Hematopoietic multipotent progenitor cell treated with erythropoietin and hydrocortisone succinate and interleukin-3 and kit ligand, for 15 days (in vitro differentiated cells): ENCODE measurements at regions not wholly inside any gene's neighbourhood (a gene's known extent, or its start where the extent isn't known, plus 50 kb on each side); places are given as distances from the start of the nearest gene placed in this dataset.
A peak's percentile ranks its signal among the peaks of the same experiment; 100 is the strongest.

Experiments used
- DNase-seq: peaks from one replicate; pipeline ENCODE4 v3.0.0-alpha.2; 2015; ENCODE audit warnings: low spot score

DNA sequence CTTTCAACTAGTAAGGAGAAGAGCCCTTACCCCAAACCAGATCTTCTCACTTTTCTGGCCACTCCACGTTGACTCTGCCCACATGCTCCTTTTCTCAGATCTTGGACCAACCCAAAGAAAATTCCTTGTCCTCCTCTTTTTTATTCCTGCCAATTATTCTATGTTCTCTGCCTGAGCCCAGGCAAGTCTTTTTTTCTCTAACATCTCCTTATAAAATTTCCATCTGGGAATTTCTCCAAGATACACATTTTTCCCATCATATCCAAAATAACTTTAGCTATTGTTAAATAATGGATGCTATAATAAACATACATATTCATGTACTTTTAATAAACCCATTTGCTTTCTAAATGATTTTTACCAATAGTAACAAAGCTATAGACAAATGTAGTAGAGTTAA, 726.0 kb upstream of the ZNF385D start:
- no peak for DNase-seq

DNA sequence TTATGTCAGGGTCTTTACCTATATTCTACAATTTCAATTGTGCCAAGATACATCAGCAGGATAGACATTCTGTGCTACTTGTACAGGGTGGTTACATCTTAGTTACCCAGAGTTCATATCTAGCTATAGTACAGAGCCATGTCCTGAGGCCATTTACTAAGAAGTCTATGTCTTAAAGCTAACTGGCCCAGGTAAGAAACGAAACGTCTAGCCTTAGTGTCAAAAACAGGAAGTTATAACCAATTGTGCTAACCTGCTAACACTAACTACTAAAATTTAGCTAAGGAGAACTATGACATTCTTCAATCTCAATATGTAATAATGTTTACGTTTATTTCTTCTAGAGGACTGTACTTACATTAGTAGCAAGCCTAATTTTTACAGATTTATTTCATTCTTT, 717.2 kb upstream of the UBE2E2 start:
- DNase-seq, result no peak

GRCh38 chr3:22490747-22491146, 712.4 kb upstream of the UBE2E2 start:
- DNase-seq, result no peak

- no peak for DNase-seq
These were observed 711.8 kb upstream of the UBE2E2 start for GRCh38 chr3:22491344-22491743.

DNA sequence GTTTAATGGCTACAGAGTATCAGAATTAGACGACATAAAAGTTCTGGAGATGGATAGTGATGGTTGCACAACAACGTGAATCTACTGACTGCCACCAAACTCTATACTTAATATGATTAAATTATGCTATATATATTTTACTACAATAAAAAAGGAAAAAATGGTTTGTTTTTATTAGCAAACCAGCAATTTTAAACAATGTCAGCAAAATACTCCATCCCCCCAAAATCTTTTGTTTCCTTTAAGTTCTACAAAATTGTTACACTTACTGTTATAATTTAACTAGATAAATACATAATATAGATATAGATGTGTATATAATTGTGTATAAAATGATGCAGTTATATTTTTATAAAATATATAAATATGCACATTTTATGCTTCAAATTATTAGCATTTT, 710.8 kb upstream of the UBE2E2 start:
- no peak for DNase-seq

GRCh38 chr3:22495241-22495640, 707.9 kb upstream of the UBE2E2 start:
- no peak for DNase-seq

- no peak for DNase-seq
These were observed 707.3 kb upstream of the UBE2E2 start for GRCh38 chr3:22495791-22496190.

DNA sequence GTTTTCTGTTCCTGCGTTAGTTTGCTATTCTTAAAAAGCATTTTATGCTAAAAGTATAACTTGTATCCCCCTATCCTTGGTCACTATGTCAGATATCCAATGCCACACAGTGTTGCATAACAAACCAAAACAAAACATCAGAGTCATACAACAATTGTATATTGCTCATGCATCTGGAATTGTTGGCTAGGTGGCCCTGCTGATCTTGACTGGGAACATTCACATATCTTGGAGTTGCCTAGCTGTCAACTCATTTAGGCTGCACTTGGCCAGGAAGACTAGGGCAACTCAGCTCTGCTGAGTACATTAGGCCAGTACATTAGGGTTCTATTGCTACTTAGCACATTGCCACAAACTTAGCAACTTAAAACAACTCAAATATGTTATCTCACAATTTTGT, 706.5 kb upstream of the UBE2E2 start:
- no peak for DNase-seq

GRCh38 chr3:22506871-22507270, 696.3 kb upstream of the UBE2E2 start:
- DNase-seq, result no peak

DNA sequence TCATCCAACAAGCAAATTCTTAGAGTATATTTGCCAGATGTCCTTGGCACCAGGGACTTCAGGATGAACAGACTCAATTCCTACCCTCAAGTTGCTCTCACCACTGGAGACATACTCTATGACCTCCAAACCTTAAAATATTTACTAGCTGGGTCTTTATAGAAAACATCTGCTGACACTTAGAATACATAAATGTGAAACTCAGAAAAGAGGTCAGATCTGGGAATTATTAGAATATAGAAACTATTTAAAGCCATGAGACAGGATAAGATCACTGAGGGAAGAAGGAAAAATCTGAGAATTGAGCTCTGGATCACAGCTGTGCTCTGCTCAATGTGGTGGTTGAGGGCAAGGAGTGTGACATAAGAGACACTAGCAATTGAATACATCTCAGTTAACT, 695.4 kb upstream of the UBE2E2 start:
- no peak for DNase-seq

DNA sequence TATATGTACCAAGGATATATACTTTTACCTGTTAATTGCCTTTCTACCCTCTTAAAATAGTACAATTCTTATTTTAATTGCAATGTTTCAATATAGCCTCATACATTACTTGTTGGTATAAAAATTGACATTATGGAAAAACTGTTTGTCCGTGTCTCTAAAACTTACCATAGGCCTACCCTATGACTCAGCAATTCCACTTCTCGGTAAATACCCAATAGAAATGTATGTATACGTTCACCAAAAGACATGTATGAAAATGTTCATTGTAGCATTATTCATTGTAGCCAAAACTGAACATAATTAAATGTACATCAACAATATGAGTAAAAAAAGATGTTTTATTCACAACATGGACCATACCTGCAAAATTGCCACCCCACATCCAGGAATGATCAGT, 679.2 kb upstream of the UBE2E2 start:
- no peak for DNase-seq

- no peak for DNase-seq
These were observed 676.8 kb upstream of the UBE2E2 start for GRCh38 chr3:22526266-22526837.

DNA sequence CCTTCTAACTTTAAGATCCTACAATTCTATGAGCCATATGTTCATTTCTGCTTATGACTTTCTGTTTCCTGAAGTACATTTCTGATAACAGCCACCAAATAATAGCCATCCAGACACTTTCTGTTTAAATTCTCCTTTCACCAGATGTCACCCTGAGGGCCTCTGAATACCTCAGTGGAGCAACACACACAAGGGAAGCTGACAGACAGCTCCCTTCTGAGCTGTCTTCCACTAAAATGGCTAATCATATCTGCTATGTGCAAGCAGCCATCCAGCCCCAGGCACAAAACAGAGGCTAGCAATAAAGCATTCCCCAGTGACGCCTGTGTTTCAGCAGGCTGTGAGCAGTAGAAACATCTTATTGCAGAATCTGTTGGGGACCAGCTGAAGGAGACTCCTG, 666.6 kb upstream of the UBE2E2 start:
- no peak for DNase-seq

GRCh38 chr3:22537560-22537959, 665.6 kb upstream of the UBE2E2 start:
- DNase-seq, result no peak

DNA sequence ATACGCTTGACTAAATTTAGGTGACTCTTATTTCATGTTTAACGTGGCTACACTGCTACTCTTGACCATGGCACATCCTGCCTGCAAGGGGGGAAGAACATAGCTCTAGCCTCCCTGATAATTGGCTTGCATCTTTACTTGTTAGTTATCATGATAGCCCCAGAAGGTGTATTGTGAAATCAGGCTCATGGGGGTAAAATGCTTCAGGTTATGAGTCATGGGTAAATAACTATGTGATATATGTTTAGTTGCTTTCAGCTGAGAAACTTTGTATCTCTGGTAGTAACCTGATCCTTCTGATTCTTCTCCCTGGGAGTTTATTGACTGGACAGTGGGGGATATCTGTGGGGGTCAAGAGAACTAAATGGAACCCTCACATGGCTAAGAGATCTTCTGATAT, 660.8 kb upstream of the UBE2E2 start:
- no peak for DNase-seq

- DNase-seq, result peak; percentile 14
These were observed 647.2 kb upstream of the UBE2E2 start for GRCh38 chr3:22555753-22556435.

- no peak for DNase-seq
These were observed 637.7 kb upstream of the UBE2E2 start for GRCh38 chr3:22565393-22565792.

- no peak for DNase-seq
These were observed 634.8 kb upstream of the UBE2E2 start for GRCh38 chr3:22568285-22568684.

DNA sequence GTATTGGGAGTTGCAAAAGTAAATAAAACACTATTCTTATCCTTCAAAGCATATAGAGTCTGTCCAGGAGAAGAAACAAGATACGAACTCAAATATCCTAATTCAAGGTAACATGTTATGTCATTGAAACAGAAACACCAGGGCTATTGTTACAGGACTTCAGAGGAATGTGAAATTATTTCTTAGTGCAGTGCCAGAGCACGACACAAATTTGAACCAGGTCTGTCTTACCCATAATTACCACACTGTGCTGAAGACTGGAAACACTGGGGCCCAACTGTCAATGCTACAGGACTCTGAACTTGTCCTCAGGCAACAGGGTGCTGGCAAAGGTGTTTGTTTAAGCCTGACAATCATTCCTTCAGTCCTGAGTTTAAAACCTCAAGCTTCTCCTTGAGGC, 633.6 kb upstream of the UBE2E2 start:
- DNase-seq, result no peak

DNA sequence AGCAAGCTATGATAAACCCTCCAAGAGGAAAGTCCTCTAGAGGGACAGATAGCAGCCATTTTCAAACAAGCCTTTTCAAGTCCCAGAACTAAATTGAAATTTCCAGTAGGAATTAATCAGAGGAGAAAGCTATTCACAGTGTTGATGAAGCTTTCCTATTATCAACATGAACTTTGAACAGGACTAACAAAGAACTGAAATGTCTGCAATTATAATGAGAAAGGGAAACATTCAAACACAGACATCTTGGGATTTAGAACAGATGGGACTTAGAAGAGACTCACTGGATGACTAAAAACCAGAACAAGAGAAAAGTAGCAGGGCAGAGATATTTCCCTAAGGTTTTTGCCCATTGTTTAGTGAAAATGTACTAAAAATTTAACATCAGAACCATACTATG, 622.1 kb upstream of the UBE2E2 start:
- DNase-seq, result no peak

GRCh38 chr3:22582266-22582665, 620.9 kb upstream of the UBE2E2 start:
- no peak for DNase-seq

DNA sequence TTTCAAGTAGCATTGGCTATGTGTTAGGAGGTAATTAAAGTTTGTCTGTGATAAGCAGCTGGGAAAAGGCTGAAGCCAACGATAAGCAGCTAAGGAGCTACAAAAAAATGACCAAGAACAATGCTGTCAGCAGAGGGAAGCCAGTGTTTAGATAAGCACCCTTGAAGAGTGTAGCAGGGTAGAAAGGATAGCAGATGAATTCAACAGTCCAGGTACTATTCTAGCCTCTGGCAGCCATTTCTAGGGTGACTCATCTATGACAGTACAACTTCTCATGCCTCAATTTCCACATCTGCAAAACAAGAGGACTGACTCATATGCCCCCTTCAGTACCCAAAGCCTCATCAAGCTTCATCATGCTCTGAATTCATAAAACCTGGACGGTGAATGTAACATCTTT, 617.6 kb upstream of the UBE2E2 start:
- DNase-seq, result peak; percentile 17

GRCh38 chr3:22585911-22586310, 617.2 kb upstream of the UBE2E2 start:
- no peak for DNase-seq

- no peak for DNase-seq
These were observed 615.7 kb upstream of the UBE2E2 start for GRCh38 chr3:22587446-22587845.
